Muscle of leg (tissue), 3 donors: ENCODE measurements at regions not wholly inside any gene's neighbourhood (a gene's known extent, or its start where the extent isn't known, plus 50 kb on each side); places are given as distances from the start of the nearest gene placed in this dataset.
"Not testable (repeated sequence)": the region's sequence is repeated elsewhere in the genome, so short reads cannot be mapped to it uniquely, and the experiment has no call there.

Experiments
- DNase-seq: peaks from one replicate; pipeline ENCODE4 v3.0.0; 2013
- H3K27ac ChIP-seq: one replicate; pipeline ENCODE4 v1.5.1; 2013; ENCODE audit warnings: mild to moderate bottlenecking, low read length, control low read depth
- H3K27me3 ChIP-seq: one replicate; pipeline ENCODE4 v1.6.1; 2013; ENCODE audit warnings: low read length; ENCODE audit not compliant: control insufficient read depth, insufficient read depth
- H3K36me3 ChIP-seq: one replicate; pipeline ENCODE4 v1.6.1; 2013; ENCODE audit warnings: low read length; ENCODE audit not compliant: control insufficient read depth, insufficient read depth
- H3K4me1 ChIP-seq: one replicate; pipeline ENCODE4 v1.6.1; 2013; ENCODE audit warnings: low read length; ENCODE audit not compliant: control insufficient read depth, insufficient read depth
- H3K4me3 ChIP-seq: one replicate; pipeline ENCODE4 v1.5.1; 2013; ENCODE audit warnings: low read length, control low read depth
- H3K9me3 ChIP-seq: replicated peaks from 2 replicates; pipeline ENCODE4 v1.6.1; 2013; ENCODE audit warnings: low read depth, low read length; ENCODE audit not compliant: control insufficient read depth
- WGBS: methylation state at CpG from one replicate; pipeline ENCODE4 v1.1.5; 2013; ENCODE audit warnings: missing lambda C conversion rate; ENCODE audit not compliant: insufficient coverage; 5-methylcytosine and 5-hydroxymethylcytosine counted together

GRCh38 chr15:62900071-62900802 lies 142.3 kb upstream of the TPM1 start:
- Histone ChIP-seq H3K9me3 (no peaks in the 10 kb centered on the region), H3K27ac (no peak overlapping the region), H3K4me3 (no peak overlapping the region), H3K4me1 (peaks cover 35% of the 10 kb centered on the region), H3K27me3 (peaks cover 2% of the 10 kb centered on the region), H3K36me3 (no peaks in the 10 kb centered on the region)
- no peak for DNase-seq
- WGBS = 94% methylated on average over 2 of the region's 11 CpGs

DNA sequence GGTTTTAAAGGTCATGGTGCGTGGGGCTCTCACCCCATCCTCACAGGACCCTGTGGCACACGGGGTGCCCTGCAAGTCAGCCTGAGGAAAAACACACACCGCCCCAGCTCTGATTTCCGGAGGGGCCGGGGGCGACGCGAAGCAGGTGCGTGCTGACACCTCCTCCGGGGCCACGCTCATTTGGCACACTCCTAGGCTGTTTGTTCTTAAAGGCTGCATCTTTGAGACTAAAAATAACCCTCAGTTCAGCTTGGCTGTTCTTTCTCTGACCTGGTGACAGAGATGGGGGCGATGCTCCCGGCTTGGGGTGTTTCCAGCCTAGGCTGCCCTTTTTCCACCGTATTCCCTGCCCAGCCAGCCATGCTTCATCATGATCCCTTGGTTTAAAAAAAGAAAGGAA lies 141.5 kb upstream of the TPM1 start:
- Histone ChIP-seq H3K27me3 (peaks cover 2% of the 10 kb centered on the region), H3K4me1 (peaks cover 30% of the 10 kb centered on the region), H3K27ac (no peak overlapping the region), H3K4me3 (no peak overlapping the region), H3K9me3 (no peaks in the 10 kb centered on the region), H3K36me3 (no peaks in the 10 kb centered on the region)
- 58% methylated on average over 10 of the region's 14 CpGs for WGBS
- no peak for DNase-seq

DNA sequence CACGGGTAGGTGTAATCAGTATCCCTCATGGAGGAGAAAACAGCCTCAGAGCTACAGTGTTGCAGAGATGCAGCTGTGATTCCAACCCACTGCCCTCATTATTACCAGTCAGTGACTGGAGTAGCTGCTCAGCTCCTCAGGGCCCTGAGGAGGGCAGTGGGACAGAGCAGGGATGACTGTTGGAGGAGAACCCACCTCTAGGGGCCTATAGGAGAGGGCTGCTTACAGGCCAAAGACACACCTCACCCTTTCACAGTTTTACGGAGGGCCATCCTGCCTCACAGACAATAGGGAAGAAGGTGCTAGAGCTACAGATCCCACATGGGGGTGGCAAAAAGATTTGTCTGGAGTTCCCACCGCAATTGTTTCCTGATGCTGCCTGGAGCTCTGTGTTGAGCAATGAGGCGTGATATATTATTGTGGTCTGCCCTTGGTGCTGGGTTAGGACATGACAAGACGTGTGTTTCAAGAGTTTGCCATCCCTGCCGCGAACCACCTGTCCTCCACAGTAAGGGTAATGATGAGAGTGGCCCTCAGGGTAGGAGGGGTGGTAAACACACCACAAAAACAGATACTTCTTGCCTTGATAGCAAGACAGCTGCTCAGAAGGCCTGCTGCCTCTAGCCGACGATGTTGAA lies 140.5 kb upstream of the TPM1 start:
- no peak overlapping the region for H3K27ac ChIP-seq
- H3K27me3 ChIP-seq = peaks cover 2% of the 10 kb centered on the region
- 80% methylated on average over 5 of the region's 9 CpGs for WGBS
- no peaks in the 10 kb centered on the region for H3K36me3 ChIP-seq
- no peaks in the 10 kb centered on the region for H3K9me3 ChIP-seq
- H3K4me3 ChIP-seq = no peak overlapping the region
- H3K4me1 ChIP-seq = peaks cover 23% of the 10 kb centered on the region
- no peak for DNase-seq

- 68% methylated on average over 3 of the region's 4 CpGs for WGBS
- H3K36me3 ChIP-seq = no peaks in the 10 kb centered on the region
- no peak overlapping the region for H3K27ac ChIP-seq
- H3K27me3 ChIP-seq = peaks cover 2% of the 10 kb centered on the region
- no peaks in the 10 kb centered on the region for H3K9me3 ChIP-seq
- H3K4me1 ChIP-seq = peaks cover 15% of the 10 kb centered on the region
- H3K4me3 ChIP-seq = no peak overlapping the region
- no peak for DNase-seq
These were observed 139.7 kb upstream of the TPM1 start for GRCh38 chr15:62902821-62903220.

DNA sequence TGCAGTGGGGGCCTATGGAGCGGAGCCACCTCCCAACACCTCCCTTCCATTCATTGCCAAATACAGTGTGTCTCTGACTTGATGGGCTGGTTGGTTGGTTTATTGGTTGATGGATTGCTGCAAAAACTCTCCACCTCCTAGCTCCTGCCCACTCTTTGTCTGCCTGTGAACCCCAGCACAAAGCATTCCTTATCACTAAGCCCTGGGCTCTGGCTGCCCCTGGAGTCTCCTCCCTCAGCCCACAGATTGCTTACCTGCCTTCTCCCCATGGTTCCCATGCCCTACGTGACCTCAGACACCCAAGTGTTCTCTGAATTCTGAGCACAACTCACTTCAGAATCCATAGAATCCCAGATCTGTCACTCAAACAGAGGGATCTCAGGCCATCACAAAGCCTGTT lies 139.1 kb upstream of the TPM1 start:
- DNase-seq = no peak
- Histone ChIP-seq H3K4me1 (peaks cover 12% of the 10 kb centered on the region), H3K27ac (no peak overlapping the region), H3K27me3 (peaks cover 2% of the 10 kb centered on the region), H3K36me3 (no peaks in the 10 kb centered on the region), H3K4me3 (no peak overlapping the region), H3K9me3 (no peaks in the 10 kb centered on the region)
- no CpG with 5 or more reads among the region's 2 CpGs for WGBS

- WGBS = 68% methylated on average over 6 of the region's 8 CpGs
- H3K27ac ChIP-seq = no peak overlapping the region
- H3K9me3 ChIP-seq = no peaks in the 10 kb centered on the region
- H3K4me1 ChIP-seq = peaks cover 12% of the 10 kb centered on the region
- H3K27me3 ChIP-seq = no peaks in the 10 kb centered on the region
- no peak for DNase-seq
- H3K4me3 ChIP-seq = no peak overlapping the region
- H3K36me3 ChIP-seq = no peaks in the 10 kb centered on the region
These were observed 138.3 kb upstream of the TPM1 start for GRCh38 chr15:62904041-62904910.

GRCh38 chr15:62906627-62907026 lies 135.9 kb upstream of the TPM1 start:
- 81% methylated on average over 3 of the region's 6 CpGs for WGBS
- H3K27ac ChIP-seq = no peak overlapping the region

DNA sequence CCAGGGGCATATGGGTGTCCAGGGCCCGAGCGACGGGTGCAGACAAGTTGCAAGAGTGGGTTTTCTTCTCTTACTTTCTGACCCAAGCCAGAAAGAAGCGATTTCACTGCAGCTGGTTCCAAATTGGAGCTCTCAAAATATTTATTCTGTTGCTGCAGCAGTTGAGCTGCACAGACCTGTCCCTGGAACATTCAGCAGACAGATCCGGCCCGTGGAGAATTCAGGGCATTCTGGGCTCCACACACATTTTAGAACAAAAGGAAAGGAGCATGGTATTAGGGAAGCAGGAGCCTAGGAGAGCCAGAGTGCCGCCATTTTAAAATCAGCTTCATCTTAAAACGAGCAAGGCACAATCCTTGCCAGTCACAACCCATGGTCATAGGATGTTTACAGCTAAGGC lies 135.3 kb upstream of the TPM1 start:
- Histone ChIP-seq H3K27ac (no peak overlapping the region), H3K4me3 (no peak overlapping the region)
- WGBS = 70% methylated on average over 4 of the region's 8 CpGs

More at GRCh38 chr15:62906627-62907026, 135.9 kb upstream of the TPM1 start:
- Histone ChIP-seq H3K4me1 (peaks cover 8% of the 10 kb centered on the region), H3K9me3 (no peaks in the 10 kb centered on the region), H3K27me3 (no peaks in the 10 kb centered on the region), H3K4me3 (no peak overlapping the region), H3K36me3 (no peaks in the 10 kb centered on the region)
- no peak for DNase-seq

GRCh38 chr15:62908341-62908740 lies 134.2 kb upstream of the TPM1 start:
- not testable (repeated sequence) for DNase-seq, H3K36me3 ChIP-seq, H3K4me3 ChIP-seq, H3K27me3 ChIP-seq, H3K9me3 ChIP-seq, H3K27ac ChIP-seq
- WGBS = 100% methylated on average over 2 of the region's 5 CpGs
- peaks cover 16% of the 10 kb centered on the region for H3K4me1 ChIP-seq

More for the DNA sequence above, 135.3 kb upstream of the TPM1 start:
- peaks cover 8% of the 10 kb centered on the region for H3K4me1 ChIP-seq
- DNase-seq = no peak
- H3K36me3 ChIP-seq = no peaks in the 10 kb centered on the region
- H3K27me3 ChIP-seq = no peaks in the 10 kb centered on the region
- H3K9me3 ChIP-seq = no peaks in the 10 kb centered on the region

- Histone ChIP-seq H3K27ac (no peak overlapping the region), H3K9me3 (no peaks in the 10 kb centered on the region), H3K27me3 (no peaks in the 10 kb centered on the region), H3K36me3 (no peaks in the 10 kb centered on the region), H3K4me1 (peaks cover 16% of the 10 kb centered on the region), H3K4me3 (no peak overlapping the region)
- no peak for DNase-seq
- whole genome bisulfite sequencing = no CpG with 5 or more reads among the region's 3 CpGs
These were observed 133.3 kb upstream of the TPM1 start for GRCh38 chr15:62909257-62909656.
